H1 (cell line): ENCODE measurements at regions not wholly inside any gene's neighbourhood (a gene's known extent, or its start where the extent isn't known, plus 50 kb on each side); places are given as distances from the start of the nearest gene placed in this dataset.

Experiments
- CHD1 ChIP-seq: IDR thresholded peaks from 2 replicates; pipeline ENCODE4 v1.6.1; 2012; ENCODE audit warnings: low read depth, low read length, improper control_type of control experiment
- EGR1 ChIP-seq: IDR thresholded peaks from 2 replicates; pipeline ENCODE4 v1.6.1; 2011; ENCODE audit warnings: low read depth, low read length, borderline replicate concordance
- POLR2A ChIP-seq, 2 experiments: IDR thresholded peaks; 1 replicate in 1 of 2; 2 replicates in 1 of 2; pipeline ENCODE4 v1.6.1; 2011; ENCODE audit warnings: low read depth in 2 of 2, low read length in 2 of 2, mild to moderate bottlenecking in 2 of 2; ENCODE audit errors: control extremely low read depth in 1 of 2
- TAF7 ChIP-seq: optimal IDR thresholded peaks from 2 replicates; pipeline ENCODE3; 2011; ENCODE audit warnings: low read depth, mild to moderate bottlenecking, inconsistent platforms, low read length, moderate library complexity, borderline replicate concordance
- USF2 ChIP-seq: IDR thresholded peaks from 2 replicates; pipeline ENCODE4 v1.6.1; 2011; ENCODE audit warnings: low read length, improper control_type of control experiment

- no peak for TF ChIP-seq TAF7
- no peak for TF ChIP-seq EGR1
- no peak for TF ChIP-seq USF2
- no peak for TF ChIP-seq CHD1
- TF ChIP-seq POLR2A (IDR thresholded peaks at IDR 0.05; ENCODE audit: control extremely low read depth in 1 of 2, low read depth in 2 of 2, low read length in 2 of 2), result no peak
Measured at GRCh38 chr18:75831960-75832359, 404.5 kb upstream of the SMIM21 start (continued).
